HS-27A (cell line): ENCODE measurements at regions not wholly inside any gene's neighbourhood (a gene's known extent, or its start where the extent isn't known, plus 50 kb on each side); places are given as distances from the start of the nearest gene placed in this dataset.
"Not testable (repeated sequence)": the region's sequence is repeated elsewhere in the genome, so short reads cannot be mapped to it uniquely, and the experiment has no call there.

Experiments used
- DNase-seq: peaks from one replicate; pipeline ENCODE4 v3.0.0-alpha.2; 2012; ENCODE audit warnings: low read depth, missing footprints

DNA sequence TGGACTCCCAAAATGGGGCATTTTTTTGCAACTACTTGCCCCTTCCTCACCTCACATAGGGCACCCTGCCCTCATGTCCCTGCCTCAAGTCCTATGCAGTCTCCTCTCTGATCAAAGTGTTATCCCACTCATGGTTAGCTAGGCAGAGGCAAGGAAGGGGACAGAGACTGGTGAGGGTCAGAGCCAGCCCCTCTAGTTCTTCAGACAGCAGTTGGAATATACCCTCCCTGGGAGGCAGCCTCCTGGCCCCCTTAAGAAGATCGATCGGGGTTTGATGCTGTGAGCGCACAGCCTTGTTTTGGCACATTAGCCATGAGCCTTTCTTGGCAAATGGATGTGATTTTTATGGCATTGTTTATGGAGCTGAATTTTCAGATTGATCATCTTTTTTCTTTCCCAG, 436.9 kb downstream of the BUD13 start:
- no peak for DNase-seq

- no peak for DNase-seq
Measured at GRCh38 chr11:116335078-116335477, 437.7 kb downstream of the BUD13 start.

- no peak for DNase-seq
Measured at GRCh38 chr11:116334596-116334995, 438.2 kb downstream of the BUD13 start.

- no peak for DNase-seq
Measured at GRCh38 chr11:116333001-116333535, 439.7 kb downstream of the BUD13 start.

GRCh38 chr11:116332391-116332790, 440.4 kb downstream of the BUD13 start:
- no peak for DNase-seq

DNA sequence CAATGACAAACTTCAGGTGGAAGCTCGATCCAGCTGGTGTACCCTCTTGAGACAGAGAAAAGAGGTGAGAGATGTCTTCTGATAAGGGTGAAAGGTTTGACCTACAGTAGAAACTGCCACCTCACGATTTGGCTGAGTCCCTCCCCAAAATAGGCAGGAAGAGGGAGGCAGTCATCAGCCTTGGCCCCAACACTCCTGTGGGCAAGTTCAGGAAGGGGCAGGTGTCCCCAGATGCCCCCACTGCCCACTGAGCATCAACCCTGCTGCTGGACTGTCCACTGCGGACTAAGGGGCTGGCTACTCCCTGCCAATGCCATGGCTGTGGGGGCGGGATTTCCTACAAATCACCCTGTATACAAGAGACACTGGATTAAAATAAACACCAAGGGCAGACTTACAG, 441.4 kb downstream of the BUD13 start:
- DNase-seq, result no peak

GRCh38 chr11:116330439-116331185, 442.2 kb downstream of the BUD13 start:
- DNase-seq, result no peak

DNA sequence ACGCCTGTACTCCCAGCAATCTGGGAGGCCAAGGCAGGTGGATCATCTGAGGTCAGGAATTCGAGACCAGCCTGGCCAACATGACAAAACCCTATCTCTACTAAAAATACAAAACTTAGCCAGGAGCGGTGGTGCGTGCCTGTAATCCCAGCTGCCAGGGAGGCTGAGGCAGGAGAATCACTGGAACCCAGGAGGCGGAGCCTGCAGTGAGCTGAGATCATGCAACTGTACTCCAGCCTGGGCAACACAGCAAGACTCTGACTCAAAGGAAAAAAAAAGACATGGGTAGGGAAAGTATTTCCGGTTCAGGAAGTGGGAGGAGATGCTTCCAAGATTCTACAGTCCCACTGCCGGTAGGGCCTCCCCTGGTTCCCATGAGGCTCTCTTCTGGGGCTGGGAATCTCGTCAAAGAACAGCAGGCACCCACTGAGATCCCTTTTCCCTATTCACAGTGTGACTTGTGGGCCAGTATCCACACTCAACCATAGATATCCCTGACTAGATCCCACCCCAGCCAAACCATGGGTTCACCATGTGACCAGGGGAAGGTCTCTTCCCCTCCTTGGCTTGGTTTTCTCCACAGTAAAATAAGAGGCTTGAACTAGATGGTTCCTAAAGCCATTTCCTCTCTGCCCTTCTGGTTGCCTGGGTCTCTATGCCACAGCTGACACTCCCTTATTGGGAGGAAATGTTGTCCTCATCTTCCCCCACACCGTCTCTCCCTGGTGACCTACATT, 443.3 kb downstream of the BUD13 start:
- DNase-seq, result no peak

DNA sequence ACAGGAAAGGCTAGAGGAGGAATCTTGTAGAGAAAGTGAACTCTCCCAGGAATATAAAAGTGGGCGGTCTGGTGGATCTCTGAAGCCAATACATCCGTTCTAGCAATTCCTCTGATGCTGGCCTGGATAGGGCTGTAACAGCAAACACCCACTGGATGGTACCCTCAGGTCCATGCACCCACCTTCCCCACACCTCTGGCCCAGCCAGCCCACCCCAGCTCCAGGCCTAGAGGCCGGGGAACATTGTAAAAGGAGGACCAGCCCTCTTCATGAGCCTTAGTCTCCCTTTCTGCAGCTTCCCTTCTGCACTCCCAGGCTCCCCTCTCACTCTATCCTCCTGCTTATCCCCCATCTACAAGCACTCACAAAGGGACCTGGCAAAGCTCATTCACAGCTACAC, 443.9 kb downstream of the BUD13 start:
- DNase-seq, result no peak

DNA sequence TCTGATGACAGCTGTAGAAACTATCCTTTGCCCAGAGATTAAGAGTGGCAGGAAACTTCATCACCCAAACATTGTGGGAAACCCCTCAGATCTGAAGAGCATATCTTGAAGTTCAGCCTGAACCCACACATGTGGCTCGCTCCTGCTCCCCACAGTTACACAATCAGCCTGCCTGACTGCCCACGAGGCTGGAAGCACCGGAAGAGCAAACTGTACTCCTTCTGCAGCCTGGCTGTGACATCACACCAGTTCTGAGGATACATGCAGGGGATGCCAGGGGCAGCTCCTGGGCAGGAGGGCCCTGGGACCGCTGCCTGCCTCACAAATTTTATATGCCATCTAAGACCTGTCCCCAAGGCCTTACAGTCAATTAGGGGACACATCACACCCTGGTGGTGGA, 444.4 kb downstream of the BUD13 start:
- DNase-seq, result no peak

- DNase-seq, result no peak
Measured at GRCh38 chr11:116326146-116326545, 446.6 kb downstream of the BUD13 start.

DNA sequence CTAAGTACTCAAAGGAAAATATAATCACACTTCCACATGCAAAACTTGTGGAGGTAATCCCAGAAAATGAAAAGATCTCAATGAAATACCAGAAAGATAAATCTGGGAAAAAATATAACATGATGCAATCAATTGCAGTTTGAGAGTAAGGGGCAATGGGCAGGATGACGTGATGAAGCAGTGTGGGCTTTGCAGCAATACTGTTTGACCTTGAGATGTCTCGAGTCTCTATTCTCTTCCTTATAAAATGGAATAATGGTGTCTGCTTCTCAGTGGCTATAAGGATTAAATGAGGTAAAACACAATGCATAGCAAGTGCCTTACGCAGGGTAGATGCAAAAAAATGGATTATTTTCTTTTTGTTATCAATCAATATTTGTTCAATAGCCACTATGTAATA, 447.5 kb downstream of the BUD13 start:
- DNase-seq, result no peak

GRCh38 chr11:116324077-116324476, 448.7 kb downstream of the BUD13 start:
- not testable (repeated sequence) for DNase-seq

DNA sequence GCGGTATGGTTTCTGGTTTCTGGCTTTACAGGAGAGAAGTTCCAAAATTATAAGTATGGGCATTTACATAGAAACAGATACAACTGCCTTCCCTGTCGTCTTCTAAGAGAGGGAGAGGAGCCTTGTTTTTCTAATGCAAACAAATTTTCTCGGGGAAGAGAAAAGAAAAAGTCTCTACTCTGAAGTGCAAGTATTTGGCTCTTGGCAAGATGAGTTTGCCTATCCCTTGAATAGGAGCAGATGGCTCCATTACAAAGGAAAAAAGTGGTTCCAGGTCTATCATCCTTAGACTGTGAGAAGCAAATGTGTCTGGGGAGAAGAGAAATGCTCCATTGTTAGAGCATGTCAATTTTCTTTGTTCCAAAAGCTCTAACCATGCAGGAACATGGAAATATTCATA, 455.6 kb downstream of the BUD13 start:
- no peak for DNase-seq

- DNase-seq, result no peak
Measured at GRCh38 chr11:116314006-116314405, 458.8 kb downstream of the BUD13 start.

- DNase-seq, result no peak
Measured at GRCh38 chr11:116312570-116313391, 460.0 kb downstream of the BUD13 start.

DNA sequence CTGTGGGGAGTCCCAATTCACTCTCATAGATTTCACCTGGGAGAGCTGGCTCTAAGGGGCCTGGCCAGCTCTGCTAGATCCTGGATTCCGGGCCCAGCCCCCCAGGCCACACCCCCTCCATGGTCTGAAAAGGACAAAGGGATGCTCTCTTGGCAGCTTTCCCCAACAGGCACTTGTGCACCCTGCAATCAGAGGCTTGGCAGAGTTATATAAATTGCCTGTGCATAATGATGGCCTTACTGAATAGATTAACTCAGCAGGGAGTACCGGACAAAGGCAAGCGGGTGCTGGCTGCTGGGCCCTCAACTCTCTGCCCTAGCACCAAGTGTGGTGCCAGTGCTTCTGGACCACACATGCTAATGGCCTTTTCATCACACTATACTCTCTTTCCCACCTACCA, 461.6 kb downstream of the BUD13 start:
- no peak for DNase-seq

- no peak for DNase-seq
Measured at GRCh38 chr11:116310698-116311097, 462.1 kb downstream of the BUD13 start.

GRCh38 chr11:116310226-116310625, 462.6 kb downstream of the BUD13 start:
- no peak for DNase-seq

- no peak for DNase-seq
Measured at GRCh38 chr11:116309446-116309845, 463.3 kb downstream of the BUD13 start.

GRCh38 chr11:116302756-116303155, 470.0 kb downstream of the BUD13 start:
- no peak for DNase-seq

- DNase-seq, result no peak
Measured at GRCh38 chr11:116301141-116301540, 471.6 kb downstream of the BUD13 start.

- DNase-seq, result no peak
Measured at GRCh38 chr11:116300232-116300631, 472.6 kb downstream of the BUD13 start.
